DLD1 (cell line): ENCODE measurements at regions not wholly inside any gene's neighbourhood (a gene's known extent, or its start where the extent isn't known, plus 50 kb on each side); places are given as distances from the start of the nearest gene placed in this dataset.

Source experiments
- in situ Hi-C: cut with HindIII; loops from 2 replicates; pipeline ENCODE4 v1.10.0; 2017; ENCODE audit warnings: low sequenced_read_pairs

GRCh38 chr1:4336507-4336906 is 317.9 kb upstream of the AJAP1 start:
- in situ Hi-C loops, result no loop called here

GRCh38 chr1:4341421-4341820 is 313.0 kb upstream of the AJAP1 start:
- in situ Hi-C loops, result no loop called here

- in situ Hi-C loops, result no loop called here
These were observed 310.2 kb upstream of the AJAP1 start for GRCh38 chr1:4344065-4344732.

- in situ Hi-C loops, result no loop called here
These were observed 309.3 kb upstream of the AJAP1 start for GRCh38 chr1:4345094-4345493.

- in situ Hi-C loops, result no loop called here
These were observed 308.3 kb upstream of the AJAP1 start for GRCh38 chr1:4346131-4346530.

- in situ Hi-C loops, result no loop called here
These were observed 303.0 kb upstream of the AJAP1 start for GRCh38 chr1:4351453-4351852.

- in situ Hi-C loops, result no loop called here
These were observed 301.1 kb upstream of the AJAP1 start for GRCh38 chr1:4353090-4353856.

GRCh38 chr1:4355839-4356238 is 298.6 kb upstream of the AJAP1 start:
- in situ Hi-C loops, result no loop called here

GRCh38 chr1:4362314-4363044 is 291.9 kb upstream of the AJAP1 start:
- in situ Hi-C loops, result no loop called here

- in situ Hi-C loops, result no loop called here
These were observed 288.3 kb upstream of the AJAP1 start for GRCh38 chr1:4366091-4366490.

GRCh38 chr1:4367230-4367777 is 287.1 kb upstream of the AJAP1 start:
- in situ Hi-C loops, result no loop called here

GRCh38 chr1:4369335-4369734 is 285.1 kb upstream of the AJAP1 start:
- in situ Hi-C loops, result no loop called here

GRCh38 chr1:4371849-4372248 is 282.6 kb upstream of the AJAP1 start:
- in situ Hi-C loops, result no loop called here

- in situ Hi-C loops, result no loop called here
These were observed 278.6 kb upstream of the AJAP1 start for GRCh38 chr1:4375812-4376211.

GRCh38 chr1:4379451-4380175 is 274.8 kb upstream of the AJAP1 start:
- in situ Hi-C loops, result no loop called here

GRCh38 chr1:4380564-4381168 is 273.7 kb upstream of the AJAP1 start:
- in situ Hi-C loops, result no loop called here

- in situ Hi-C loops, result no loop called here
These were observed 261.2 kb upstream of the AJAP1 start for GRCh38 chr1:4393191-4393590.

GRCh38 chr1:4394366-4394765 is 260.0 kb upstream of the AJAP1 start:
- in situ Hi-C loops, result no loop called here

- in situ Hi-C loops, result no loop called here
These were observed 259.3 kb upstream of the AJAP1 start for GRCh38 chr1:4395158-4395557.

- in situ Hi-C loops, result no loop called here
These were observed 258.7 kb upstream of the AJAP1 start for GRCh38 chr1:4395676-4396075.

GRCh38 chr1:4396551-4396950 is 257.9 kb upstream of the AJAP1 start:
- in situ Hi-C loops, result no loop called here
